HFFc6 (cell line): ENCODE measurements at regions not wholly inside any gene's neighbourhood (a gene's known extent, or its start where the extent isn't known, plus 50 kb on each side); places are given as distances from the start of the nearest gene placed in this dataset.

Experiments
- DNase-seq: peaks from one replicate; pipeline ENCODE4 v3.0.0-alpha.2; 2018
- H3K27ac Mint-ChIP-seq: 2 replicates; pipeline ENCODE4 v1.8.0; 2020; ENCODE audit warnings: mild to moderate bottlenecking, mixed read lengths
- H3K27me3 Mint-ChIP-seq: 2 replicates; pipeline ENCODE4 v1.8.0; 2021; ENCODE audit warnings: mild to moderate bottlenecking, moderate library complexity, mixed read lengths; ENCODE audit not compliant: insufficient read depth
- H3K36me3 Mint-ChIP-seq: 2 replicates; pipeline ENCODE4 v1.8.0; 2021; ENCODE audit warnings: low read depth, mixed read lengths
- H3K4me1 Mint-ChIP-seq: 2 replicates; pipeline ENCODE4 v1.8.0; 2020; ENCODE audit warnings: low read depth, mixed read lengths
- H3K4me3 Mint-ChIP-seq: 2 replicates; pipeline ENCODE4 v1.8.0; 2020; ENCODE audit warnings: mild to moderate bottlenecking, moderate library complexity, mixed read lengths
- H3K9me3 Mint-ChIP-seq: 2 replicates; pipeline ENCODE4 v1.8.0; 2020; ENCODE audit warnings: mild to moderate bottlenecking, mixed read lengths
- TF ChIP-seq, protein P1 (sequence below): fragments of 200-600 bp; sonication (generic); IDR thresholded peaks from 2 replicates; pipeline ENCODE4 v1.5.0; 2021; ENCODE audit warnings: antibody characterized with exemption, mild to moderate bottlenecking

- Mint-ChIP-seq H3K36me3 (no peaks in the 10 kb centered on the region), H3K27ac (no peak overlapping the region), H3K9me3 (peaks cover 20% of the 10 kb centered on the region), H3K27me3 (no peaks in the 10 kb centered on the region; the same call in 1 of the 2 replicates), H3K4me3 (no peak overlapping the region), H3K4me1 (no peaks in the 10 kb centered on the region)
- no peak for DNase-seq
- TF ChIP-seq, protein P1, sequence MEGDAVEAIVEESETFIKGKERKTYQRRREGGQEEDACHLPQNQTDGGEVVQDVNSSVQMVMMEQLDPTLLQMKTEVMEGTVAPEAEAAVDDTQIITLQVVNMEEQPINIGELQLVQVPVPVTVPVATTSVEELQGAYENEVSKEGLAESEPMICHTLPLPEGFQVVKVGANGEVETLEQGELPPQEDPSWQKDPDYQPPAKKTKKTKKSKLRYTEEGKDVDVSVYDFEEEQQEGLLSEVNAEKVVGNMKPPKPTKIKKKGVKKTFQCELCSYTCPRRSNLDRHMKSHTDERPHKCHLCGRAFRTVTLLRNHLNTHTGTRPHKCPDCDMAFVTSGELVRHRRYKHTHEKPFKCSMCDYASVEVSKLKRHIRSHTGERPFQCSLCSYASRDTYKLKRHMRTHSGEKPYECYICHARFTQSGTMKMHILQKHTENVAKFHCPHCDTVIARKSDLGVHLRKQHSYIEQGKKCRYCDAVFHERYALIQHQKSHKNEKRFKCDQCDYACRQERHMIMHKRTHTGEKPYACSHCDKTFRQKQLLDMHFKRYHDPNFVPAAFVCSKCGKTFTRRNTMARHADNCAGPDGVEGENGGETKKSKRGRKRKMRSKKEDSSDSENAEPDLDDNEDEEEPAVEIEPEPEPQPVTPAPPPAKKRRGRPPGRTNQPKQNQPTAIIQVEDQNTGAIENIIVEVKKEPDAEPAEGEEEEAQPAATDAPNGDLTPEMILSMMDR, result no peak
These were observed 1365.4 kb upstream of the RAG2 start for GRCh38 chr11:37963440-37963839.

- Mint-ChIP-seq H3K9me3 (peaks cover 27% of the 10 kb centered on the region), H3K4me3 (no peak overlapping the region), H3K4me1 (no peaks in the 10 kb centered on the region), H3K27me3 (no peaks in the 10 kb centered on the region; the same call in 1 of the 2 replicates), H3K27ac (no peak overlapping the region), H3K36me3 (no peaks in the 10 kb centered on the region)
- TF ChIP-seq, protein P1, result no peak
- no peak for DNase-seq
These were observed 1359.7 kb upstream of the RAG2 start for GRCh38 chr11:37957717-37958116.

GRCh38 chr11:37951996-37952395, 1354.0 kb upstream of the RAG2 start:
- no peak overlapping the region for H3K27ac Mint-ChIP-seq
- TF ChIP-seq, protein P1, result no peak
- H3K4me3 Mint-ChIP-seq, result no peak overlapping the region
- no peak for DNase-seq
- H3K36me3 Mint-ChIP-seq, result no peaks in the 10 kb centered on the region
- peaks cover 9% of the 10 kb centered on the region for H3K9me3 Mint-ChIP-seq
- no peaks in the 10 kb centered on the region for H3K27me3 Mint-ChIP-seq
- no peaks in the 10 kb centered on the region for H3K4me1 Mint-ChIP-seq

GRCh38 chr11:37948258-37948657, 1350.2 kb upstream of the RAG2 start:
- H3K27me3 Mint-ChIP-seq, result no peaks in the 10 kb centered on the region
- H3K4me1 Mint-ChIP-seq, result no peaks in the 10 kb centered on the region
- TF ChIP-seq, protein P1, result no peak
- DNase-seq, result no peak
- no peak overlapping the region for H3K4me3 Mint-ChIP-seq
- no peak overlapping the region for H3K27ac Mint-ChIP-seq
- H3K9me3 Mint-ChIP-seq, result peaks cover 14% of the 10 kb centered on the region
- H3K36me3 Mint-ChIP-seq, result no peaks in the 10 kb centered on the region

DNA sequence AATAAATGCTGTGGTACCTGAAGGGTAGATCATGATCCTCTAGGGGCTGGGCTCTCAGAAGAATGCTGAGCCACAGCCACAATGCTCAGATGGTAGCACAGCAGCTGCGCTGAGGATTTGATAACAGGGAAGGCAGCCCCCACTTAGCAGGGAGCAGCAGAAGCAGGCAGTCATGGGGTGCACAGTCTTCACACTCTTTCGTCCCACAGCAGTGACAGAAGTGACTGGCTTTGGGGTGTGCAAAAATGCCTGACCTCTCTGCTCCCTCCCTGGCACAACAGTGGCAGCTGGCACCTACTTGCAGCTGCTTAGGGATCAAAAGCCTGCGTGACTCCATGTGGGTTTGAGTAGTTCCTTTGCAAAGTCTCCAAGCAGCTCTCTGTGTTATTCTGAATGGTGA, 1349.8 kb upstream of the RAG2 start:
- H3K4me3 Mint-ChIP-seq, result no peak overlapping the region
- H3K27me3 Mint-ChIP-seq, result no peaks in the 10 kb centered on the region
- no peaks in the 10 kb centered on the region for H3K4me1 Mint-ChIP-seq
- TF ChIP-seq, protein P1, result no peak
- H3K9me3 Mint-ChIP-seq, result peaks cover 14% of the 10 kb centered on the region
- no peak overlapping the region for H3K27ac Mint-ChIP-seq
- DNase-seq, result no peak
- H3K36me3 Mint-ChIP-seq, result no peaks in the 10 kb centered on the region
